GM19351 (cell line): ENCODE measurements at regions not wholly inside any gene's neighbourhood (a gene's known extent, or its start where the extent isn't known, plus 50 kb on each side); places are given as distances from the start of the nearest gene placed in this dataset.

ENCODE experiments used
- ATAC-seq: cut with Tn5 transposase; IDR thresholded peaks from one replicate; pipeline ENCODE4 v1.9.1; 2021; ENCODE audit warnings: mild to moderate bottlenecking, moderate library complexity; ENCODE audit not compliant: unreplicated experiment

GRCh38 chr2:41706286-41706685, 341.5 kb upstream of the PKDCC start:
- no peak for ATAC-seq

GRCh38 chr2:41707790-41708451, 339.9 kb upstream of the PKDCC start:
- no peak for ATAC-seq

- peak; percentile 40 for ATAC-seq
These were observed 337.9 kb upstream of the PKDCC start for GRCh38 chr2:41709702-41710599.

DNA sequence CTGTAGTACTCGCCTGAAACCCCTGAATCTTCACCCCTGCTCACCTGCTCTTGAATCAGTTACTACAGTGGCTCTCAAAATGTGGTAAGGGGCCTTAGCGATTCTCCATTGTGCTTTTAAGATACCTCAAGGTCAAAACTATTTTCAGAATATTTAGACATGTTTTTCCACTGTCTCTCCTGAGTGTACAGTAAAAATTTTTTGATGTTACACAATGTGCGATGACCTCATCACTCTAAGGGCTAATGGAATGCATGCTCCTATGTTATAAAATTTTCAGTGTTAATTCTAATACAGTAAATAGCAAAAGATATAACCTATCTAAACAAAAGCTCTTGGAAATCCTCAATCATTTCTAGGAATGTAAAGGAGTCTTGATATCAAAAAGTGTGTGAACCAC, 336.9 kb upstream of the PKDCC start:
- no peak for ATAC-seq

DNA sequence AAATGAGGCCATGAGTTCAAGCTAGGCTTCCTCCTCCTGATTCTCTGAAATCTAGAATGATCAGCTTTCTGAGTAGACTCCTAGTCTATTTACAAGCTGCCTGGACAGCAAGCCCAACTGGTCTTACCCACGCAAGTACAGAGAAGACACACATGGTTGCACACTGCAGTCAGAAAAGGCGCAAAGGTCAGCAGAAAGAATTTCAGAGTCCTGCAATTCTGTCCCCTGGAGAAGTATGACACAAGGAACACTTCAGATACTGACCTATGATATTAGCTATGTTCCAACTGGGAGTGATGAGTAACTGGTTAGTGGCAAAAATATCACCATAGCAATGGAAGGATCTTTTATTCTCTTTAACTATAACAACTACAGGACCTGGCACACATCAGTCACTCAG, 336.1 kb upstream of the PKDCC start:
- ATAC-seq: no peak

- no peak for ATAC-seq
These were observed 331.3 kb upstream of the PKDCC start for GRCh38 chr2:41716497-41716896.

DNA sequence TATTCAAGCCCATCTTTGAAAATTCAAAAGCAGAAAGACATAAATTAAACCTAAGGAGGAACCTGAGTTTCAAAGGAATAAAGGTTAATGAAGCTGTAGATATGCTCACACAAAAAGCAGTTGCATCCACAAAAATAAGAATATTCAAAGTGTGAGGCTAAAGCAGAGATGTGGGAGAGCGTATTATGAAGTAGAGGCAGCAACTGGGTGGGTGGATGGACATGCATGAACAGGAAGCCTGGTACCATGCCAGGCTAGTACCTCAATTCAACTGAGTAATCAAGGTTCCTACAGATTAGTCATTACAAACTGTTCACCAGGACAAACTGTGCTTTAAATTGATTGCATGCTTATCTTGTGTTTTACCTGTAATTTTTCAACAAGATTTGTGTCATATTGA, 330.0 kb upstream of the PKDCC start:
- ATAC-seq: peak; percentile 29

GRCh38 chr2:41718705-41719104, 329.1 kb upstream of the PKDCC start:
- ATAC-seq: no peak

DNA sequence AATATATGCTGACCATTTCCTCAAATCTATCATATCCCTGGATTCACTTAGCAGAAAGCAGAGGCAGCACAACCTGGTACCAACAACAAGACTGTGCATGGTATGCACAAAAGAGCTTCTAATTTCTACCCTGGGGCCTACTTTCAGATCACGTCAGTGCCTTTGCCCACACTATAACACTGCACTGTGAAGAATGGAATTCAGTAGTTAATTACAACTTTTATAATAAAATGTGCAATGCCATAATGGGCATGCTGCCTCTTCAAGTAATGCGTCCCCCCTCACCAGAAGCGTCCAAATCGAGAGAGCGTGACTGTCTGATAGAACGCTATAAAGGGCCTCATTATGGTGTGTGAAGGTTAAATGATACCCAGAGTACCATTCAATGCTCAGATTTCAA, 328.1 kb upstream of the PKDCC start:
- no peak for ATAC-seq

DNA sequence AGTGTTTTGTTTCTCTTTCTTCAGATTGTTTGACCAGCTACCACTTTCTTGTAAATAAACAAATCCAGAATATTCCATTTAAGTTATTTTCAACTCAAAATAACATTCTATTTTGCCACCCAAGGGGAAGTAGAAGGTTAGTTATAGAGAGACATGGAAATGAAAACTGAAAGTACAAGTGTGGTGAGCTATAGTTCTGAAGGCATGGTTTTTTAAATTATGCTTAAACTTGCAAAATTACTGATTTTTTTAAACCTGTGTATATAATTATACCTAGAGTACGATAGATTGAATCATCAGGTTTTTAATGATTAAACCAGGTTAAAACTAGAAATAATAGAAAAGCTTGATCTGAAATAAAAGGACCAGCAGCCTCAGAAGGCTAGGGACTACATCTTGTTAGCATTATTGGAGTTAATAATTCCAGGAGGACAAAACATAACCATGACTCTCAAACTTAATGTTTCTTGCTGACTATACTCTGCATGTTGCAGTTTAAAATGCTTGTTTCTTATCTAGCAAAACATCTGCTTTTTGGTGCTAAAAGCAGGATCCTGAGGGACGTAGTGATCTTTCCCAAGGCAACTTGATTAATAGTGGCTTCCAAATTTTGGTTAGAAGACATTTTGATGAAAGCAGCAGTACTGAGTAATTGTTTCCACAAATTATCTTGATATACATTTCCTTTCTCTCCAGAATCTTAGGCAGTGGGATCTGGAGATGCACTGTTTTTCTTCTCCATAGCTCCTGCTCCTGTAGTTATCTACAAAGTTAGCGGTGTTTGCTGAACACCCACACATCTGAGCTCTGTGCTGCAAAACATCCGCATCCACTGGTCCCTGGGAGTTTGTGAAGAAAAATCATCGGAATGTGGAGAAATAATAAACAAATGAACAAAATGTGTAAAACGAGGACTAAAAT, 327.2 kb upstream of the PKDCC start:
- peak; percentile 45 for ATAC-seq

DNA sequence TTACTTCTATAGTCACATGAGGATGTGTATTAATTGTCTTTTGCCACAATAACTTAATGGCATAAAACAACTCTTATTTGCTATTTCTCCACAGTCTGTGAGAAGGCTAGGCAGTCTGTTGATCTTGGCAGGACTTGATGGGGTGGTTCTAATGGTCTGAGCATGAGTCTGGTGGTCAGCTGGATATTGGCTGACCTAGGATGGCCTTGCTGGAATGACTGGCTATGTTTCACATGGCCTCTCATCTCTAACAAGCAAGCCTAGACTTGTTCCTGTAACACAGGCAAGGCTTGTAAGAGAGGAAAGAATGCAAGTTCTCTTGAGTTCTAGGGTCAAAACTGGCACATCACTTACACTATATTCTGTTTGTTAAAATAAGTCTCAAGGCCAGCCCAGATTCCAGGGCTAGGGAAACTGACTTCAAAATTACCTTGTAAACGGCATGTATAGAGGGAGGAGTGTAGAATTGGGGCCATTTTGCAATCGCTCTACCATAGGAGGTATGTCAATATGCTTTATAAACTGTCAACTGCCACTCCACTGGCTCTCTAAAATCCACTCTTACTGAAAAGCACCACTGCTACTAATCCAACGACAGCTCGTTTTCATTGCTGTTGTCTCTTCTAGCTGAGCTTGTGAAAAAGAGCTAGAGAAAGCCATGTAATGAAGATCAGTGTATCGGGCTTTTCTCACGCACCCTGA, 325.0 kb upstream of the PKDCC start:
- no peak for ATAC-seq

DNA sequence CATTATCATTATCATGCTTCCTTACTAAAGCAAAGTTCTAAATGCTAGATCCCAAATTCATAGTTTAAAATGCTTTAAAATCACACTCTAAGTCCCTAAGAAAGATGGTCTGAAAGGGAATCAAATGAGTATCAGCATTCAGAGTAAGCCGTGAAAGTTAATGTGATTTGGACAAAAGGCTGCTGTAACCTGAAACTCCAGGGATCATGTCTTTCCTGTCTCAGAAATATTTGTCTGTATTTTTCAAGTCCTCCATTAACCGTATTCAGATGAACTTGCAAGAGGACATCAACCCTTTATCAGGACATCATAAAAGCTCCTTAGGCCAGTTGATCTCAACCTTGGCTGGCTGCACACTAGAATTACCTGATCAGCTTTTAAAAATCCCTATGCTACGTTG, 324.3 kb upstream of the PKDCC start:
- ATAC-seq: no peak

GRCh38 chr2:41724465-41724864, 323.4 kb upstream of the PKDCC start:
- ATAC-seq: no peak

- no peak for ATAC-seq
These were observed 321.9 kb upstream of the PKDCC start for GRCh38 chr2:41725901-41726300.

- ATAC-seq: no peak
These were observed 321.5 kb upstream of the PKDCC start for GRCh38 chr2:41726364-41726763.

DNA sequence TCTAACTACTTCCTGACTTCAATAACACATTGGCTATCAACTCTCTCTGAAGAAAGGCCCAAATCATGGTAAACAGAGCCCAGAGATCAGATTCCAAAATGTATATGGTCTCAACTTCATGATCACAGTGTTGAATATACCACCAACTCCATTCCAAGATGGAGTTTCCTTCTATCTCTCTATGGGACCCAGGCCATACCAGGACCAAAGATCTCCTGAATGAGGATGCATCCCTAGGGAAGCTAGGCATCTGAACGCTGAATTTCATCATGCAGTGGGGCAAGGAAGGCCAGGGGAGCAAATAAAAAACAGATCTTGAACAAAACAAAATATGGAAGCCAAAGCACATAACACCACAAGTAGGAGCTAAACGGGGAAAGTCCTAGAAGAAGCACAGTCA, 320.7 kb upstream of the PKDCC start:
- ATAC-seq: no peak

DNA sequence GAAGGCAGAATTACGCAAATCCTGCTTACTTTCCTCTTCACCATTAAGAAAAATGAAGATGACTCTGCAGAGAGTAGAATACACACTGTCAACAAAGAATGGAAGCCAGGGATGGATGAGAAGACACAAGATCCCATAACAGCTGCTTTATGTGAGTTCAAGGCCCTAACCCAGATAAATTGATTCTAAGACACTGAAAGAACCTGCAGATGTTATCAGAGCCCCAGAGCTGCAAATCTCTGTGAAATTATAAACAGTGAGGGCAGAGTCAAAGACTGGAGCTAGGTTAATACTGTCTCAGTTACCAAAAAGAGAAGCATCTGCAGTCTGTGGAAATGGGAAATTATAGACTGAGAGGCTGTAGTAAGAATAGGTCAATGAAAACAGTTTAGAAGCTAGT, 320.1 kb upstream of the PKDCC start:
- no peak for ATAC-seq

DNA sequence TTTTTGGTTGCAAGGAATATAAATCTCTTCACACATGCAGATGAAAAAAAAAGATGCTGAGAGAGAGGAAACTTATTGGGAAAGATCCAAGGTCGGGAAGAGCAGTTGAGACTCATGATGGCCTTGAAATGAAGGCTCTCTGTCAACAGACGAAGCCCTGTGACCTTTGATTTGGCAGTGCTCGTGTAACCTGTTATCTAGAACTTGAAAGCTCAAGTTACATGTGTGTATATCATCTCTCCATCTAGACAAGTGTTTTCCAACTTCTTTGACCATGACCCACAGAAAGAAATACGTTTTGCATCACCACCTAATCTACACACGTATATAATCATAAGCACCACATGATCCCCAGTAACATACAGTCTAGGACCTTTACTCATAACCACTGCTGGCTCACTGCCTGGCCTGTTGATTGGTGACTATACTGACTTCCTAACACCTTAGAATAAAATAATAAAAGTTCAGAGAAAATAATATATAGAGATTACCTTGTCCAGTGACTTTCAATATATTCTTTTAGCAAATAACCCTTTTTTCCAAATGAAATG, 319.0 kb upstream of the PKDCC start:
- ATAC-seq: no peak

- ATAC-seq: no peak
These were observed 317.9 kb upstream of the PKDCC start for GRCh38 chr2:41729800-41730364.

- no peak for ATAC-seq
These were observed 312.8 kb upstream of the PKDCC start for GRCh38 chr2:41735006-41735405.
